ENCODE measurements at regions not wholly inside any gene's neighbourhood (a gene's known extent, or its start where the extent isn't known, plus 50 kb on each side); places are given as distances from the start of the nearest gene placed in this dataset.

DNA sequence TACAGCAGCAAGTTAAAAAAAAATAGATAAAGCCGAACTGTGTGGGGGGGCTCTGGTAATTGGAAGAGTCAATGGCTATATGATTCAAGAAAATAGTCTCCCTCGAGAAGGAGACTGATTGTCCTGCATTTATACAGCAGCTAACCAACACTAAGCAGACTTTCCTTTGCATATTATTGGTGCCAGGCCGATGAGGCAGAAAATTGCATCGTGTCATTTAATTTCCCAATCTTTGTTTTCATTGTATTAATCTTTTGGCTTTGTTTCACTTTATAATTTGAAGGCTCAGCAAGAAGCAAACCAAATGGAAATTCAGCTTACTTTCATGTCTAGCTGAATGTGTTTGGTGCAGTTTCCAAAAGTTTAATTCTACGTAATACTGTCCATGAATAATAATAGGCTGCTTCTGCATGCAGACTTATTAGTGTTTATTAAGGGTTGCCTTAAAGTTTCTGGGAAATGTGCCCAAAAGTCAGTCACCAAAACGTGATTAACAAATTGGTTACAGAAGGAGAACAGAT lies 258.5 kb downstream of the HACE1 start:
- no peak for FAIRE-seq
- intact Hi-C loops (cut with DNase I), result no loop called here
- H3K36me3 ChIP-seq (ENCODE audit: control insufficient read depth in 2 of 3, insufficient read depth in 3 of 3, low read length in 3 of 3), result no peaks in the 10 kb centered on the region
- no peaks in the 10 kb centered on the region for H3K27me3 ChIP-seq (ENCODE audit: control insufficient read depth, insufficient read depth, low read length)
- peak overlapping the region in 1 of 3 donors; percentile 24 for H3K9ac ChIP-seq (ENCODE audit: low read length in 3 of 3)
- H3K9me3 ChIP-seq (ENCODE audit: control insufficient read depth in 2 of 3, insufficient read depth in 1 of 3, low read length in 3 of 3), result no peaks in the 10 kb centered on the region
- no peak overlapping the region for H3K27ac ChIP-seq (ENCODE audit: low read depth in 2 of 2, low read length in 2 of 2)
- TF ChIP-seq, protein P1, sequence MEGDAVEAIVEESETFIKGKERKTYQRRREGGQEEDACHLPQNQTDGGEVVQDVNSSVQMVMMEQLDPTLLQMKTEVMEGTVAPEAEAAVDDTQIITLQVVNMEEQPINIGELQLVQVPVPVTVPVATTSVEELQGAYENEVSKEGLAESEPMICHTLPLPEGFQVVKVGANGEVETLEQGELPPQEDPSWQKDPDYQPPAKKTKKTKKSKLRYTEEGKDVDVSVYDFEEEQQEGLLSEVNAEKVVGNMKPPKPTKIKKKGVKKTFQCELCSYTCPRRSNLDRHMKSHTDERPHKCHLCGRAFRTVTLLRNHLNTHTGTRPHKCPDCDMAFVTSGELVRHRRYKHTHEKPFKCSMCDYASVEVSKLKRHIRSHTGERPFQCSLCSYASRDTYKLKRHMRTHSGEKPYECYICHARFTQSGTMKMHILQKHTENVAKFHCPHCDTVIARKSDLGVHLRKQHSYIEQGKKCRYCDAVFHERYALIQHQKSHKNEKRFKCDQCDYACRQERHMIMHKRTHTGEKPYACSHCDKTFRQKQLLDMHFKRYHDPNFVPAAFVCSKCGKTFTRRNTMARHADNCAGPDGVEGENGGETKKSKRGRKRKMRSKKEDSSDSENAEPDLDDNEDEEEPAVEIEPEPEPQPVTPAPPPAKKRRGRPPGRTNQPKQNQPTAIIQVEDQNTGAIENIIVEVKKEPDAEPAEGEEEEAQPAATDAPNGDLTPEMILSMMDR (IDR thresholded peaks at IDR 0.05; ENCODE audit: borderline replicate concordance, extremely low read depth, insufficient read depth), result no peak
- H3K4me3 ChIP-seq (ENCODE audit: low read length in 3 of 3), result no peak overlapping the region
- peak in 1 of 5 donors; percentile 30 for DNase-seq
- H3K4me1 ChIP-seq (ENCODE audit: control insufficient read depth in 2 of 3, insufficient read depth in 2 of 3, low read depth in 1 of 3, low read length in 3 of 3), result peaks cover 0 to 4% (median 0%) of the 10 kb centered on the region in 3 donors

DNA sequence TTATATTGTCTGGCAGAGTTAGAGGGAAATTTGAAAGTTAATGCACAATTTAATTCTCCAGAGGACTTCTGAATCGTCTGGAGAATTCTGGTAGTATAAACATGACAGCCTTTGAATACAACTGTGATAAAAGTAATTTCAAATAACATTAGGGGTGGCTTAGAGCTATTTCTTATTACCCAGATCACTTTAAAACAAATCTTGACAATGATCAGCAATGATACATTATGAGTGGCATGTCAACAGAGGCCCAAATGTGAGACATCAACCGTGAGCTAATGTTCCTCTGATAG lies 259.1 kb downstream of the HACE1 start:
- Histone ChIP-seq H3K27ac (ENCODE audit: low read depth in 2 of 2, low read length in 2 of 2) (no peak overlapping the region), H3K27me3 (ENCODE audit: control insufficient read depth, insufficient read depth, low read length) (no peaks in the 10 kb centered on the region), H3K4me1 (ENCODE audit: control insufficient read depth in 2 of 3, insufficient read depth in 2 of 3, low read depth in 1 of 3, low read length in 3 of 3) (peaks cover 0 to 4% (median 0%) of the 10 kb centered on the region in 3 donors), H3K9ac (ENCODE audit: low read length in 3 of 3) (no peak overlapping the region), H3K9me3 (ENCODE audit: control insufficient read depth in 2 of 3, insufficient read depth in 1 of 3, low read length in 3 of 3) (no peaks in the 10 kb centered on the region), H3K36me3 (ENCODE audit: control insufficient read depth in 2 of 3, insufficient read depth in 3 of 3, low read length in 3 of 3) (no peaks in the 10 kb centered on the region), H3K4me3 (ENCODE audit: low read length in 3 of 3) (no peak overlapping the region)
- intact Hi-C loops (cut with DNase I), result no loop called here
- TF ChIP-seq, protein P1 (IDR thresholded peaks at IDR 0.05; ENCODE audit: borderline replicate concordance, extremely low read depth, insufficient read depth), result no peak
- no peak for DNase-seq
- FAIRE-seq, result no peak

DNA sequence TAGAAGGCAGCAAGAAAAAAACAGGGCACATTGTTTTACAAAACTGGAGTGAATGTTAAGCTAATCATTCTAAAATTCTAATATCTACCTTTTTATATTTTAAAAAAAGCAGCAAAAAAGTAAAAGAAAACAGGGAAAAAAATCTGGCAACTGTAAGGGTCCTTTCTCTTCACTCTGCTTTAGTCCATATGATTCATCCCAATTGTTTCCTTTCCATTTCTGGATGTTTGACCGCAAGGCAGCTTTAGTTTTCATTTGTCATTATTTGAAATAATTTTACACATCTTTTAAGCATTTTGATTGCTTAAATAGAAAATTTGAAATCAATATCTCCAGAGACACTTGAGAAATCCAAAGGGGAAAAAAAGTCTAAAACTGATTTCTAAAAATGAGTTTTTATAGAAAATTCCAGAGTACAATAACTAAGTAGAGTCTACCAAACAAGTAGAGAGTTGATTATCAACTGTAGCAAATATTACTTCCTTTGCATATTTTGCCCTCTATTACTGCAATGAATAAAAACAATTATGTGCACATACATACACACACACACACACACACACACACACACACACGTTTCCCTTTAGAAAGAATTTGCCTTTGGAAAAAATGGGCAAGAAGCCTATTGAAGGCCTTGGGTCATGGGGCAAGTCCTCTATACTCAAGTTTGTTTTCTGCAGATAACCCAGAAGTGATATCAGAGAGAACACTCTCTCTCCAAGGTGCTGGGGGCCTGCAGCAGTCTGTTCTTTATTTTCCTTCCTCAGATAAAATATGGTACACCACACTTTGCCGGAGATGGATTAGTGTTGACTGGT lies 259.7 kb downstream of the HACE1 start:
- Histone ChIP-seq H3K4me1 (ENCODE audit: control insufficient read depth in 2 of 3, insufficient read depth in 2 of 3, low read depth in 1 of 3, low read length in 3 of 3) (peaks cover 0 to 4% (median 0%) of the 10 kb centered on the region in 3 donors), H3K9me3 (ENCODE audit: control insufficient read depth in 2 of 3, insufficient read depth in 1 of 3, low read length in 3 of 3) (no peaks in the 10 kb centered on the region), H3K4me3 (ENCODE audit: low read length in 3 of 3) (no peak overlapping the region), H3K9ac (ENCODE audit: low read length in 3 of 3) (no peak overlapping the region), H3K36me3 (ENCODE audit: control insufficient read depth in 2 of 3, insufficient read depth in 3 of 3, low read length in 3 of 3) (no peaks in the 10 kb centered on the region), H3K27me3 (ENCODE audit: control insufficient read depth, insufficient read depth, low read length) (no peaks in the 10 kb centered on the region), H3K27ac (ENCODE audit: low read depth in 2 of 2, low read length in 2 of 2) (no peak overlapping the region)
- intact Hi-C loops (cut with DNase I), result no loop called here
- DNase-seq, result peak in 1 of 5 donors; percentile 11
- FAIRE-seq, result no peak
- TF ChIP-seq, protein P1 (IDR thresholded peaks at IDR 0.05; ENCODE audit: borderline replicate concordance, extremely low read depth, insufficient read depth), result no peak
